ENCODE measurements at regions not wholly inside any gene's neighbourhood (a gene's known extent, or its start where the extent isn't known, plus 50 kb on each side); places are given as distances from the start of the nearest gene placed in this dataset.

- no TSS peak for BruUV-seq (replicated peaks)
These were observed 223.1 kb upstream of the PTPRD start for GRCh38 chr9:10835791-10836463.

DNA sequence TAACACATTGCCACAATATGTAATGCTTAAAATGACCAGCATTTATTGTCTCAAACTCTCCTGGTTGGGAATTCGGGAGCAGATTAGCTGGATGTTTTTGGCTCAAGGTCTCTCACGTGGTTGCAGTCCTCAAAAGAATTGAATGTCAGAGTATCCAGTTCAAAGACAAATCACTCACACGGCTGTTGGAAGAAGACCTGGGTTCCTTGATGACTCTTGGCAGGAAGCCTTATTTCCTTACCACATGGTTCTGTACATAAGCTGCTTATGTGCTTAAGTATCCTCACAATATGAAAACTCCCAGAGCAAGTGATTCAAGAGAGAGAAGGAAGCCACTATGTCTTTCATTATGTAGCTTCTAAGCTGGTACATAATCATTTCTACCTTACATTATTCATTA is 230.3 kb upstream of the PTPRD start:
- BruUV-seq (replicated peaks): no TSS peak
- H3K4me2 ChIP-seq: no peak overlapping the region
- H3K27ac ChIP-seq: no peak overlapping the region
- TF ChIP-seq EZH2 (IDR thresholded peaks at IDR 0.05; ENCODE audit: low read depth): no peak
- TF ChIP-seq, protein P1, sequence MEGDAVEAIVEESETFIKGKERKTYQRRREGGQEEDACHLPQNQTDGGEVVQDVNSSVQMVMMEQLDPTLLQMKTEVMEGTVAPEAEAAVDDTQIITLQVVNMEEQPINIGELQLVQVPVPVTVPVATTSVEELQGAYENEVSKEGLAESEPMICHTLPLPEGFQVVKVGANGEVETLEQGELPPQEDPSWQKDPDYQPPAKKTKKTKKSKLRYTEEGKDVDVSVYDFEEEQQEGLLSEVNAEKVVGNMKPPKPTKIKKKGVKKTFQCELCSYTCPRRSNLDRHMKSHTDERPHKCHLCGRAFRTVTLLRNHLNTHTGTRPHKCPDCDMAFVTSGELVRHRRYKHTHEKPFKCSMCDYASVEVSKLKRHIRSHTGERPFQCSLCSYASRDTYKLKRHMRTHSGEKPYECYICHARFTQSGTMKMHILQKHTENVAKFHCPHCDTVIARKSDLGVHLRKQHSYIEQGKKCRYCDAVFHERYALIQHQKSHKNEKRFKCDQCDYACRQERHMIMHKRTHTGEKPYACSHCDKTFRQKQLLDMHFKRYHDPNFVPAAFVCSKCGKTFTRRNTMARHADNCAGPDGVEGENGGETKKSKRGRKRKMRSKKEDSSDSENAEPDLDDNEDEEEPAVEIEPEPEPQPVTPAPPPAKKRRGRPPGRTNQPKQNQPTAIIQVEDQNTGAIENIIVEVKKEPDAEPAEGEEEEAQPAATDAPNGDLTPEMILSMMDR (conservative IDR thresholded peaks at IDR 0.05): no peak
- ChIA-PET CTCF (no interaction called here), POLR2A (ENCODE audit: unreplicated experiment) (no interaction called here)
- intact Hi-C loops (cut with micrococcal nuclease; ENCODE audit: unreplicated experiment): no loop called here
- H2AFZ ChIP-seq: no peak overlapping the region
- H4K20me1 ChIP-seq (ENCODE audit: insufficient read depth): no peaks in the 10 kb centered on the region
- no peaks in the 10 kb centered on the region for H3K36me3 ChIP-seq (ENCODE audit: low read depth)
- H3K4me3 ChIP-seq: no peak overlapping the region
- no peaks in the 10 kb centered on the region for H3K9me2 ChIP-seq (ENCODE audit: insufficient read depth)
- H3F3A ChIP-seq (ENCODE audit: insufficient read depth, low read depth): no peaks in the 10 kb centered on the region
- no peak for DNase-seq
- H3K9me3 ChIP-seq (ENCODE audit: insufficient read depth, low read depth): no peaks in the 10 kb centered on the region
- H3K4me1 ChIP-seq (replicated peaks; ENCODE audit: insufficient read depth): no peaks in the 10 kb centered on the region
- H3K27me3 ChIP-seq (ENCODE audit: insufficient read depth, low read depth): no peaks in the 10 kb centered on the region
- no peaks in the 10 kb centered on the region for H3K79me2 ChIP-seq (ENCODE audit: low read depth)

More at GRCh38 chr9:10835791-10836463, 223.1 kb upstream of the PTPRD start:
- Histone ChIP-seq H3K79me2 (ENCODE audit: low read depth) (no peaks in the 10 kb centered on the region), H3K36me3 (ENCODE audit: low read depth) (no peaks in the 10 kb centered on the region), H3K27ac (no peak overlapping the region), H3K4me2 (no peak overlapping the region), H3K4me3 (no peak overlapping the region), H3K9me2 (ENCODE audit: insufficient read depth) (no peaks in the 10 kb centered on the region), H4K20me1 (ENCODE audit: insufficient read depth) (no peaks in the 10 kb centered on the region), H3K27me3 (ENCODE audit: insufficient read depth, low read depth) (no peaks in the 10 kb centered on the region), H3K9me3 (ENCODE audit: insufficient read depth, low read depth) (no peaks in the 10 kb centered on the region), H3F3A (ENCODE audit: insufficient read depth, low read depth) (no peaks in the 10 kb centered on the region), H2AFZ (no peak overlapping the region), H3K4me1 (replicated peaks; ENCODE audit: insufficient read depth) (no peaks in the 10 kb centered on the region)
- DNase-seq: no peak
- no peak for TF ChIP-seq EZH2 (IDR thresholded peaks at IDR 0.05; ENCODE audit: low read depth)
- TF ChIP-seq, protein P1 (conservative IDR thresholded peaks at IDR 0.05): no peak
- POLR2A ChIA-PET (ENCODE audit: unreplicated experiment): no interaction called here
- intact Hi-C loops (cut with micrococcal nuclease; ENCODE audit: unreplicated experiment): no loop called here
- CTCF ChIA-PET: no interaction called here

DNA sequence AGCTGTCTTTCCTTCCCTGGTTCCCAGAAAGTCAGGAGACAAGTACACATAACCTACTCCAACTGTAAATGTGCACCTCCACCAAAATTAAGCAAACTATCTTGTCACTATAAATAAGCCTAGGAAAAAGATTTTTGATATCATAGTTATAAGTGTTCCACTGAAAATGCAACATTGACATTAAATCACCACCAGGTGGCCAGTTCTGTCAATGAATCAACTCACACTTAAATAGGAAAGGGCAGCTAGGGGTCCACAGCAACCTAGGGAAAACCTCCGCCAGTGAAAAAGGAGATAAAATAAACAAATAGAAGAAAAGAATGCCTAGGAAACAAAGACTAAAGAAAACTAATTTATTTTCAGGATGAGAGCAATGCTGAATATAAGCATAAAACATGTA is 243.0 kb upstream of the PTPRD start:
- no TSS peak for BruUV-seq (replicated peaks)
- no peak overlapping the region for H2AFZ ChIP-seq
- TF ChIP-seq, protein P1 (conservative IDR thresholded peaks at IDR 0.05): peak; percentile 64
- no peak for TF ChIP-seq EZH2 (IDR thresholded peaks at IDR 0.05; ENCODE audit: low read depth)
- no peaks in the 10 kb centered on the region for H3F3A ChIP-seq (ENCODE audit: insufficient read depth, low read depth)
- no peaks in the 10 kb centered on the region for H3K9me2 ChIP-seq (ENCODE audit: insufficient read depth)
- H4K20me1 ChIP-seq (ENCODE audit: insufficient read depth): no peaks in the 10 kb centered on the region
- H3K79me2 ChIP-seq (ENCODE audit: low read depth): no peaks in the 10 kb centered on the region
- ChIA-PET POLR2A (ENCODE audit: unreplicated experiment) (no interaction called here), CTCF (interaction anchor here (0.6 kb wide), 1 partner anchor 321 kb away, joined by 3 read pairs; no protein-coding TSS in a partner anchor)
- DNase-seq: no peak
- no peak overlapping the region for H3K4me3 ChIP-seq
- no peak overlapping the region for H3K4me2 ChIP-seq
- no peaks in the 10 kb centered on the region for H3K4me1 ChIP-seq (replicated peaks; ENCODE audit: insufficient read depth)
- no peak overlapping the region for H3K27ac ChIP-seq
- no peaks in the 10 kb centered on the region for H3K27me3 ChIP-seq (ENCODE audit: insufficient read depth, low read depth)
- intact Hi-C loops (cut with micrococcal nuclease; ENCODE audit: unreplicated experiment): loop anchor here (1.0 kb wide), 1 partner anchor 463 kb away; no protein-coding TSS in a partner anchor
- H3K9me3 ChIP-seq (ENCODE audit: insufficient read depth, low read depth): no peaks in the 10 kb centered on the region
- H3K36me3 ChIP-seq (ENCODE audit: low read depth): no peaks in the 10 kb centered on the region

Data from PC-9 (cell line).